Pancreas (tissue), 10 donors: ENCODE measurements at regions not wholly inside any gene's neighbourhood (a gene's known extent, or its start where the extent isn't known, plus 50 kb on each side); places are given as distances from the start of the nearest gene placed in this dataset.

Experiments used
- ATAC-seq, 4 donors: fragments of 200-7000 bp; cut with Tn5 transposase; one replicate each; pipeline versions ENCODE4 v1.8.0 to v1.9.1; 2020; ENCODE audit warnings: mild to moderate bottlenecking in 4 of 4, moderate library complexity in 4 of 4
- DNase-seq, 6 donors: peaks; one replicate each; pipeline ENCODE4 v3.0.0-alpha.2; 2020
- FAIRE-seq: peaks from 2 replicates; lab custom pipeline; 2012; peaks lifted over from hg19 to GRCh38; lab: Jason Lieb, UNC
- H3K27ac ChIP-seq, 4 donors: fragments of 200-600 bp; sonication (generic); 1 replicate in 3 of 4; 2 replicates in 1 of 4; pipeline versions ENCODE4 v1.5.0 to v1.8.0; 2020
- H3K27me3 ChIP-seq, 4 donors: fragments of 200-600 bp; one replicate each; pipeline ENCODE4 v1.8.0; 2021
- H3K36me3 ChIP-seq, 3 donors: fragments of 200-600 bp; sonication (generic) in 1 of 3; one replicate each; pipeline versions ENCODE4 v1.5.0 to v1.8.0; 2020 to 2021
- H3K4me1 ChIP-seq, 3 donors: fragments of 200-600 bp; one replicate each; pipeline ENCODE4 v1.8.0; 2021
- H3K4me3 ChIP-seq, 4 donors: fragments of 200-600 bp; sonication (generic) in 2 of 4; one replicate each; pipeline versions ENCODE4 v1.5.0 to v1.8.0; 2020 to 2021
- H3K9me3 ChIP-seq, 4 donors: fragments of 200-600 bp; one replicate each; pipeline ENCODE4 v1.8.0; 2021
- CTCF ChIP-seq, 4 donors: fragments of 200-600 bp; sonication (generic) in 3 of 4; IDR thresholded peaks; one replicate each; pipeline versions ENCODE4 v1.5.0 to v1.8.0; 2021; ENCODE audit warnings: antibody characterized with exemption in 4 of 4
- WGBS, 2 donors: extraction: QIAGEN DNeasy Blood & Tissue Kit; methylation state at CpG; one replicate each; pipeline ENCODE4 v1.1.7; 2013; 5-methylcytosine and 5-hydroxymethylcytosine counted together
- intact Hi-C, 3 donors: fragments of 100-400 bp; cut with DNase I; formaldehyde crosslinking; loops; one replicate each; pipeline versions ENCODE4 v1.11.1 to v1.14.2; 2022
- donor health status: healthy with polysubstance abuse.
- donor health status: DM: no; HTN: no; CAD: no; lungs with moderate emphysema.
- donor health status: DM: no; HTN: no; CAD: no.
- donor health status: control.
- donor health status: control.
- donor health status: Bipolar disorder and iron deficiency.
- donor health status: DM: yes; HTN: yes; CAD: no.
- donor health status: DM: no; HTN: no; CAD: no.
- donor health status: DM: no; HTN: no; CAD: no.
- donor health status: DM: yes; HTN: yes; CAD: no.

- 66 to 67% methylated on average over 2 of the region's 2 CpGs for WGBS, 2 donors
- no peak overlapping the region for H3K4me3 ChIP-seq
Observed at GRCh38 chr1:65741993-65742392, 50.7 kb upstream of the PDE4B start.

More at GRCh38 chr1:65741993-65742392, 50.7 kb upstream of the PDE4B start:
- Histone ChIP-seq H3K9me3 (no peaks in the 10 kb centered on the region), H3K27ac (no peak overlapping the region), H3K36me3 (no peaks in the 10 kb centered on the region), H3K27me3 (no peaks in the 10 kb centered on the region), H3K4me1 (no peaks in the 10 kb centered on the region)
- ATAC-seq (no peak), DNase-seq (no peak), FAIRE-seq (no peak)
- intact Hi-C loops = no loop called here
- no peak for TF ChIP-seq CTCF (IDR thresholded peaks at IDR 0.05)
